A549 (cell line): ENCODE measurements at regions not wholly inside any gene's neighbourhood (a gene's known extent, or its start where the extent isn't known, plus 50 kb on each side); places are given as distances from the start of the nearest gene placed in this dataset.
"Not testable (repeated sequence)": the region's sequence is repeated elsewhere in the genome, so short reads cannot be mapped to it uniquely, and the experiment has no call there.

Source experiments
- ATAC-seq, 2 experiments: fragments of 200-7000 bp in 1 of 2; fragments of >200 bp in 1 of 2; cut with Nextera tagmentation in 1 of 2; cut with Tn5 transposase in 1 of 2; 3 replicates each; pipeline versions ENCODE4 v1.8.0 to v1.9.1; 2018 to 2020; ENCODE audit warnings: mild to moderate bottlenecking in 1 of 2, moderate library complexity in 1 of 2
- CTCF ChIA-PET: fragments of 300-600 bp; sonication (Branson Sonifier 250); formaldehyde crosslinking; extraction: SDS; loops from one replicate; lab custom pipeline; 2021; ENCODE audit warnings: antibody characterized with exemption, inconsistent platforms; lab: Yijun Ruan, JAX
- POLR2A ChIA-PET: fragments of 350-600 bp; formaldehyde crosslinking; extraction: SDS; loops from one replicate; lab custom pipeline; 2021; ENCODE audit warnings: antibody characterized with exemption, inconsistent platforms; lab: Yijun Ruan, JAX
- DNase-seq, 2 experiments: peaks; one replicate each; pipeline versions ENCODE4 v3.0.0 to v3.0.0-alpha.2; 2011 to 2016; ENCODE audit warnings: low read depth in 1 of 2, low spot score in 1 of 2
- FAIRE-seq: peaks from 2 replicates; lab custom pipeline; 2011; peaks lifted over from hg19 to GRCh38; lab: Jason Lieb, UNC
- H3K27ac ChIP-seq, 2 experiments: fragments of >200 bp; sonication (Bioruptor Twin); formaldehyde crosslinking; 3 replicates each; pipeline ENCODE4 v1.5.1; 2016 to 2017
- H3K4me1 ChIP-seq: fragments of >200 bp; sonication (Bioruptor Twin); formaldehyde crosslinking; 3 replicates; pipeline ENCODE4 v1.6.1; 2016
- H3K4me2 ChIP-seq: fragments of >200 bp; sonication (Bioruptor Twin); formaldehyde crosslinking; 3 replicates; pipeline ENCODE4 v1.6.1; 2016
- H3K4me3 ChIP-seq: fragments of >200 bp; sonication (Bioruptor Twin); formaldehyde crosslinking; 3 replicates; pipeline ENCODE4 v1.5.1; 2016
- H3K9me3 ChIP-seq: fragments of >200 bp; sonication (Bioruptor Twin); formaldehyde crosslinking; 3 replicates; pipeline ENCODE4 v1.6.1; 2016
- ATOH8 ChIP-seq: fragments of 250-450 bp; sonication (Bioruptor Pico); IDR thresholded peaks from 2 replicates; pipeline ENCODE4 v1.5.0; 2020; ENCODE audit warnings: low read depth, mild to moderate bottlenecking, moderate library complexity
- BCL3 ChIP-seq: fragments of >200 bp; sonication (Bioruptor Twin); formaldehyde crosslinking; IDR thresholded peaks from 3 replicates; pipeline ENCODE4 v1.6.1; 2016
- BHLHE40 ChIP-seq: IDR thresholded peaks from 2 replicates; pipeline ENCODE4 v1.6.1; 2012; ENCODE audit warnings: low read depth, low read length, inconsistent platforms
- CBX2 ChIP-seq: fragments of 200-600 bp; sonication (generic); IDR thresholded peaks from 2 replicates; pipeline ENCODE4 v1.6.1; 2016; ENCODE audit warnings: low read depth, mild to moderate bottlenecking, borderline replicate concordance
- CHD4 ChIP-seq: fragments of 200-600 bp; sonication (generic); IDR thresholded peaks from 2 replicates; pipeline ENCODE4 v1.6.1; 2016; ENCODE audit warnings: antibody characterized with exemption, mild to moderate bottlenecking, borderline replicate concordance
- CTCF ChIP-seq: fragments of >200 bp; sonication (Bioruptor Twin); formaldehyde crosslinking; IDR thresholded peaks from 3 replicates; pipeline ENCODE4 v1.5.1; 2016
- EP300 ChIP-seq, 2 experiments: fragments of >200 bp; sonication (Bioruptor Twin); formaldehyde crosslinking; IDR thresholded peaks; 2 replicates in 1 of 2; 3 replicates in 1 of 2; pipeline ENCODE4 v1.6.1; 2016 to 2017
- ESRRA ChIP-seq: fragments of 150-350 bp; IDR thresholded peaks from 2 replicates; pipeline ENCODE4 v1.6.1; 2014; ENCODE audit warnings: mild to moderate bottlenecking, low read length, borderline replicate concordance
- FOSL2 ChIP-seq, 2 experiments: fragments of 450-650 bp in 1 of 2; fragments of >200 bp in 1 of 2; sonication (Bioruptor Twin) in 1 of 2; formaldehyde crosslinking; IDR thresholded peaks; 2 replicates each; pipeline versions ENCODE4 v1.5.0 to v1.6.1; 2016 to 2020; ENCODE audit warnings: mild to moderate bottlenecking in 1 of 2, moderate library complexity in 1 of 2
- HES2 ChIP-seq: fragments of >200 bp; sonication (Bioruptor Twin); formaldehyde crosslinking; IDR thresholded peaks from 2 replicates; pipeline ENCODE4 v1.6.1; 2016
- HOXA7 ChIP-seq: fragments of 250-450 bp; sonication (Bioruptor Pico); IDR thresholded peaks from 2 replicates; pipeline ENCODE4 v1.5.0; 2020; ENCODE audit warnings: mild to moderate bottlenecking, moderate library complexity
- HOXB13 ChIP-seq: fragments of 250-450 bp; sonication (Bioruptor Pico); IDR thresholded peaks from 2 replicates; pipeline ENCODE4 v1.5.0; 2020; ENCODE audit warnings: low read depth, mild to moderate bottlenecking, moderate library complexity
- HOXB5 ChIP-seq: fragments of 250-450 bp; sonication (Bioruptor Pico); IDR thresholded peaks from 2 replicates; pipeline ENCODE4 v1.5.0; 2020; ENCODE audit warnings: mild to moderate bottlenecking, moderate library complexity
- MYC ChIP-seq: IDR thresholded peaks from 2 replicates; pipeline ENCODE4 v1.6.1; 2012; ENCODE audit warnings: mild to moderate bottlenecking, inconsistent platforms, low read length, improper control_type of control experiment, borderline replicate concordance
- NR3C1 ChIP-seq: fragments of >200 bp; sonication (Bioruptor Twin); formaldehyde crosslinking; IDR thresholded peaks from 3 replicates; pipeline ENCODE4 v1.6.1; 2017
- PHF8 ChIP-seq: fragments of 200-600 bp; sonication (generic); IDR thresholded peaks from 2 replicates; pipeline ENCODE4 v1.6.1; 2016; ENCODE audit warnings: low read depth, mild to moderate bottlenecking, antibody characterized with exemption, moderate library complexity, borderline replicate concordance
- POLR2AphosphoS2 ChIP-seq: conservative IDR thresholded peaks from 2 replicates; pipeline ENCODE4 v1.6.1; 2012; ENCODE audit warnings: low read length, improper control_type of control experiment, inconsistent platforms
- RFX5 ChIP-seq: fragments of 450-650 bp; IDR thresholded peaks from 2 replicates; pipeline ENCODE4 v1.7.1; 2014; ENCODE audit warnings: antibody characterized with exemption, mild to moderate bottlenecking, moderate library complexity
- RNF2 ChIP-seq: fragments of 200-600 bp; sonication (generic); IDR thresholded peaks from 2 replicates; pipeline ENCODE4 v1.6.1; 2016; ENCODE audit warnings: low read depth, mild to moderate bottlenecking, antibody characterized with exemption, moderate library complexity, borderline replicate concordance
- SMC3 ChIP-seq: fragments of >200 bp; sonication (Bioruptor Twin); formaldehyde crosslinking; IDR thresholded peaks from 3 replicates; pipeline ENCODE4 v1.6.1; 2018; ENCODE audit warnings: inconsistent platforms
- ZC3H11A ChIP-seq: fragments of 450-650 bp; IDR thresholded peaks from 2 replicates; pipeline ENCODE4 v1.6.1; 2014; ENCODE audit warnings: antibody characterized with exemption, mild to moderate bottlenecking
- ZFP36 ChIP-seq: fragments of 450-650 bp; IDR thresholded peaks from 2 replicates; pipeline ENCODE4 v1.6.1; 2014; ENCODE audit warnings: borderline replicate concordance; ENCODE audit not compliant: partially characterized antibody
- ZSCAN20 ChIP-seq: fragments of 250-450 bp; sonication (Bioruptor Pico); IDR thresholded peaks from 2 replicates; pipeline ENCODE4 v1.8.0; 2022; ENCODE audit warnings: mild to moderate bottlenecking, moderate library complexity
- WGBS: methylation state at CpG from one replicate; pipeline ENCODE4 v1.1.6; 2017; ENCODE audit errors: missing lambda C conversion rate; 5-methylcytosine and 5-hydroxymethylcytosine counted together

- H3K4me1 ChIP-seq: no peaks in the 10 kb centered on the region
- 53% methylated on average over 1 of the region's 1 CpG for WGBS
- no peak overlapping the region for H3K4me3 ChIP-seq
- TF ChIP-seq ATOH8 (CRISPR knock-in tag): no peak
- no peak for TF ChIP-seq ESRRA
- no peak for TF ChIP-seq ZSCAN20 (CRISPR knock-in tag)
- TF ChIP-seq CHD4: no peak
- TF ChIP-seq FOSL2 (IDR thresholded peaks at IDR 0.05): no peak
- no peak for TF ChIP-seq FOSL2 (CRISPR knock-in tag; IDR thresholded peaks at IDR 0.05)
- TF ChIP-seq HOXB5 (CRISPR knock-in tag): no peak
- no peak for TF ChIP-seq ZC3H11A
- no peak for TF ChIP-seq CBX2
- TF ChIP-seq NR3C1: no peak
- no peak for TF ChIP-seq MYC
- TF ChIP-seq RNF2: no peak
- TF ChIP-seq CTCF: no peak
- no peak for TF ChIP-seq HOXA7 (CRISPR knock-in tag)
- no peak for TF ChIP-seq SMC3
- TF ChIP-seq BCL3: no peak
- TF ChIP-seq HES2: no peak
- TF ChIP-seq HOXB13 (CRISPR knock-in tag): no peak
- TF ChIP-seq PHF8: no peak
- CTCF ChIA-PET: no interaction called here
- no peak for FAIRE-seq
- ATAC-seq: no peak
- H3K9me3 ChIP-seq: peaks cover 13% of the 10 kb centered on the region; the same call in 2 of the 3 replicates
- no peak overlapping the region for H3K4me2 ChIP-seq
- POLR2A ChIA-PET: no interaction called here
- DNase-seq: no peak
- no peak overlapping the region for H3K27ac ChIP-seq
Measured at GRCh38 chr4:138374947-138375346, 132.8 kb upstream of the SLC7A11 start.

- no peak for FAIRE-seq
- no peak overlapping the region for H3K4me3 ChIP-seq
- TF ChIP-seq EP300 (IDR thresholded peaks at IDR 0.05) (no peak), POLR2AphosphoS2 (no peak), PHF8 (no peak), ZFP36 (no peak), RFX5 (no peak), BHLHE40 (no peak)
- DNase-seq: no peak
- ChIA-PET POLR2A (no interaction called here), CTCF (no interaction called here)
- no peak for ATAC-seq
- no peak overlapping the region for H3K4me2 ChIP-seq
- H3K9me3 ChIP-seq: no peaks in the 10 kb centered on the region
- H3K27ac ChIP-seq: no peak overlapping the region
- H3K4me1 ChIP-seq: no peaks in the 10 kb centered on the region
Measured at GRCh38 chr4:138367942-138368341, 125.8 kb upstream of the SLC7A11 start.

GRCh38 chr4:138352446-138352845 lies 110.3 kb upstream of the SLC7A11 start:
- DNase-seq, CTCF ChIA-PET, H3K4me2 ChIP-seq, FAIRE-seq, H3K27ac ChIP-seq, ATAC-seq, POLR2A ChIA-PET, H3K4me3 ChIP-seq, H3K9me3 ChIP-seq, H3K4me1 ChIP-seq: not testable (repeated sequence)
- WGBS: 76% methylated on average over 3 of the region's 3 CpGs
